Mesenchymal stem cell (in vitro differentiated cells and primary cell): ENCODE measurements at regions not wholly inside any gene's neighbourhood (a gene's known extent, or its start where the extent isn't known, plus 50 kb on each side); places are given as distances from the start of the nearest gene placed in this dataset.

Source experiments
- DNase-seq: peaks from one replicate; pipeline ENCODE4 v3.0.0-alpha.2; 2013
- H2AFZ ChIP-seq: one replicate; pipeline ENCODE4 v1.6.1; 2013; ENCODE audit warnings: low read depth, mild to moderate bottlenecking, control low read depth, inconsistent platforms, low read length, moderate library complexity
- H2AK5ac ChIP-seq: 2 replicates; pipeline ENCODE4 v1.6.1; 2013; ENCODE audit warnings: low read length, moderate library complexity, mild to moderate bottlenecking, inconsistent platforms; ENCODE audit not compliant: severe bottlenecking
- H2BK120ac ChIP-seq: one replicate; pipeline ENCODE4 v1.6.1; 2013; ENCODE audit warnings: low read depth, mild to moderate bottlenecking, inconsistent platforms, low read length, moderate library complexity
- H2BK12ac ChIP-seq, 2 experiments: one replicate each; pipeline ENCODE4 v1.6.1; 2013; ENCODE audit warnings: inconsistent platforms in 2 of 2, low read length in 2 of 2, mild to moderate bottlenecking in 2 of 2, moderate library complexity in 2 of 2, control low read depth in 1 of 2
- H2BK15ac ChIP-seq: one replicate; pipeline ENCODE4 v1.6.1; 2013; ENCODE audit warnings: mild to moderate bottlenecking, low read depth, inconsistent platforms; ENCODE audit not compliant: poor library complexity, severe bottlenecking
- H2BK5ac ChIP-seq: 2 replicates; pipeline ENCODE4 v1.6.1; 2013; ENCODE audit warnings: low read depth, mild to moderate bottlenecking, low read length, control low read depth, inconsistent platforms; ENCODE audit not compliant: poor library complexity, severe bottlenecking
- H3K14ac ChIP-seq, 2 experiments: one replicate each; pipeline ENCODE4 v1.6.1; 2013; ENCODE audit warnings: inconsistent platforms in 2 of 2, low read length in 2 of 2, control low read depth in 1 of 2, mild to moderate bottlenecking in 1 of 2, moderate library complexity in 1 of 2
- H3K18ac ChIP-seq, 2 experiments: one replicate each; pipeline ENCODE4 v1.6.1; 2013; ENCODE audit warnings: inconsistent platforms in 2 of 2, low read length in 2 of 2, control low read depth in 1 of 2, low read depth in 1 of 2, mild to moderate bottlenecking in 1 of 2
- H3K23ac ChIP-seq, 2 experiments: one replicate each; pipeline ENCODE4 v1.6.1; 2013; ENCODE audit warnings: inconsistent platforms in 2 of 2, low read length in 2 of 2, mild to moderate bottlenecking in 2 of 2, moderate library complexity in 2 of 2, control low read depth in 1 of 2
- H3K27ac ChIP-seq: 2 replicates; pipeline ENCODE4 v1.5.1; 2013; ENCODE audit warnings: mild to moderate bottlenecking, moderate library complexity, low read length, control low read depth, inconsistent platforms; ENCODE audit not compliant: poor library complexity, severe bottlenecking
- H3K27me3 ChIP-seq, 2 experiments: 2 replicates each; pipeline versions ENCODE4 v1.6.1 to v1.7.0; 2013; ENCODE audit warnings: low read length in 2 of 2, mild to moderate bottlenecking in 2 of 2, moderate library complexity in 2 of 2, control low read depth in 1 of 2, inconsistent platforms in 1 of 2; ENCODE audit not compliant: control insufficient read depth in 1 of 2, insufficient read depth in 1 of 2
- H3K36me3 ChIP-seq, 2 experiments: 2 replicates each; pipeline versions ENCODE4 v1.6.1 to v1.7.0; 2013; ENCODE audit warnings: low read length in 2 of 2, control low read depth in 1 of 2, inconsistent platforms in 1 of 2, low read depth in 1 of 2, mild to moderate bottlenecking in 1 of 2; ENCODE audit not compliant: insufficient read depth in 2 of 2, control insufficient read depth in 1 of 2
- H3K4ac ChIP-seq, 2 experiments: one replicate each; pipeline ENCODE4 v1.6.1; 2013; ENCODE audit warnings: inconsistent platforms in 2 of 2, low read length in 2 of 2, mild to moderate bottlenecking in 2 of 2, moderate library complexity in 2 of 2, control low read depth in 1 of 2, low read depth in 1 of 2
- H3K4me1 ChIP-seq: 2 replicates; pipeline ENCODE4 v1.6.1; 2013; ENCODE audit warnings: low read depth, low read length, control low read depth; ENCODE audit not compliant: control insufficient read depth, insufficient read depth
- H3K4me2 ChIP-seq: 2 replicates; pipeline ENCODE4 v1.6.1; 2013; ENCODE audit warnings: low read length, mild to moderate bottlenecking, inconsistent platforms; ENCODE audit not compliant: poor library complexity, severe bottlenecking
- H3K4me3 ChIP-seq, 2 experiments: 2 replicates each; pipeline versions ENCODE4 v1.5.1 to v1.7.0; 2013; ENCODE audit warnings: low read length in 2 of 2, mild to moderate bottlenecking in 2 of 2, control low read depth in 1 of 2, low read depth in 1 of 2; ENCODE audit not compliant: insufficient read depth in 1 of 2
- H3K79me1 ChIP-seq: replicated peaks from 2 replicates; pipeline ENCODE4 v1.6.1; 2013; ENCODE audit warnings: mild to moderate bottlenecking, control low read depth, low read length, inconsistent platforms; ENCODE audit not compliant: poor library complexity, severe bottlenecking
- H3K9ac ChIP-seq: 2 replicates; pipeline ENCODE4 v1.7.0; 2013; ENCODE audit warnings: mild to moderate bottlenecking, low read length, moderate library complexity
- H3K9me3 ChIP-seq: 2 replicates; pipeline ENCODE4 v1.7.0; 2013; ENCODE audit warnings: mild to moderate bottlenecking, low read length; ENCODE audit not compliant: control insufficient read depth
- H4K8ac ChIP-seq: one replicate; pipeline ENCODE4 v1.6.1; 2013; ENCODE audit warnings: inconsistent platforms, mild to moderate bottlenecking, low read length, moderate library complexity
- H4K91ac ChIP-seq: one replicate; pipeline ENCODE4 v1.6.1; 2013; ENCODE audit warnings: mild to moderate bottlenecking, low read length, inconsistent platforms
- WGBS: methylation state at CpG from one replicate; pipeline ENCODE4 v1.1.7; 2013; ENCODE audit warnings: mixed read lengths; 5-methylcytosine and 5-hydroxymethylcytosine counted together

GRCh38 chr1:29823561-29823960 is 587.2 kb downstream of the PTPRU start:
- Histone ChIP-seq H3K27ac (no peak overlapping the region), H3K4me3 (no peak overlapping the region), H2BK5ac (no peak overlapping the region), H3K4me1 (no peaks in the 10 kb centered on the region), H2BK12ac (no peak overlapping the region), H3K23ac (no peak overlapping the region), H3K9ac (no peak overlapping the region), H2AK5ac (no peak overlapping the region), H3K18ac (no peak overlapping the region), H4K91ac (no peak overlapping the region), H3K4ac (no peak overlapping the region), H3K27me3 (peaks cover 13 to 59% of the 10 kb centered on the region in 2 experiments), H4K8ac (no peak overlapping the region), H3K79me1 (no peaks in the 10 kb centered on the region), H3K36me3 (no peaks in the 10 kb centered on the region), H2BK120ac (no peak overlapping the region), H3K14ac (no peak overlapping the region), H3K9me3 (no peaks in the 10 kb centered on the region), H2BK15ac (no peak overlapping the region), H3K4me2 (no peak overlapping the region), H2AFZ (no peak overlapping the region)
- WGBS = 80% methylated on average over 3 of the region's 4 CpGs
- no peak for DNase-seq

- Histone ChIP-seq H3K18ac (no peak overlapping the region), H3K9ac (no peak overlapping the region), H3K4me2 (no peak overlapping the region), H4K8ac (no peak overlapping the region), H3K79me1 (no peaks in the 10 kb centered on the region), H3K27ac (no peak overlapping the region), H3K14ac (no peak overlapping the region), H2BK12ac (no peak overlapping the region), H3K27me3 (peaks cover 13 to 46% of the 10 kb centered on the region in 2 experiments), H2AFZ (no peak overlapping the region), H3K23ac (no peak overlapping the region), H3K4me3 (no peak overlapping the region), H2AK5ac (no peak overlapping the region), H3K4me1 (no peaks in the 10 kb centered on the region), H3K9me3 (no peaks in the 10 kb centered on the region), H2BK120ac (no peak overlapping the region), H3K4ac (no peak overlapping the region), H2BK15ac (no peak overlapping the region), H2BK5ac (no peak overlapping the region), H4K91ac (no peak overlapping the region), H3K36me3 (no peaks in the 10 kb centered on the region)
- WGBS = 76% methylated on average over 1 of the region's 1 CpG
- DNase-seq = no peak
Measured at GRCh38 chr1:29821605-29822004, 585.3 kb downstream of the PTPRU start.

GRCh38 chr1:29820401-29820800 is 584.1 kb downstream of the PTPRU start:
- DNase-seq = no peak
- no peak overlapping the region for H3K4ac ChIP-seq
- no peak overlapping the region for H3K18ac ChIP-seq
- no peak overlapping the region for H4K91ac ChIP-seq
- no peak overlapping the region for H2BK15ac ChIP-seq
- no peaks in the 10 kb centered on the region for H3K36me3 ChIP-seq
- no peak overlapping the region for H2BK12ac ChIP-seq
- H3K27me3 ChIP-seq = peaks cover 13 to 44% of the 10 kb centered on the region in 2 experiments
- H3K4me3 ChIP-seq = no peak overlapping the region
- no peak overlapping the region for H3K23ac ChIP-seq
- H2BK5ac ChIP-seq = no peak overlapping the region
- 51% methylated on average over 2 of the region's 2 CpGs for WGBS
- no peaks in the 10 kb centered on the region for H3K9me3 ChIP-seq
- no peak overlapping the region for H2BK120ac ChIP-seq
- no peak overlapping the region for H2AFZ ChIP-seq
- H3K14ac ChIP-seq = no peak overlapping the region
- H2AK5ac ChIP-seq = no peak overlapping the region
- H3K4me2 ChIP-seq = no peak overlapping the region
- H3K9ac ChIP-seq = no peak overlapping the region
- no peaks in the 10 kb centered on the region for H3K4me1 ChIP-seq
- H3K79me1 ChIP-seq = no peaks in the 10 kb centered on the region
- H4K8ac ChIP-seq = no peak overlapping the region
- H3K27ac ChIP-seq = no peak overlapping the region

GRCh38 chr1:29812408-29813135 is 576.2 kb downstream of the PTPRU start:
- peaks cover 2% of the 10 kb centered on the region for H3K4me1 ChIP-seq
- H2BK5ac ChIP-seq = no peak overlapping the region
- H3K4me3 ChIP-seq = no peak overlapping the region
- H2BK15ac ChIP-seq = no peak overlapping the region
- no peaks in the 10 kb centered on the region for H3K79me1 ChIP-seq
- H2AFZ ChIP-seq = no peak overlapping the region
- H3K23ac ChIP-seq = no peak overlapping the region
- no peak overlapping the region for H2AK5ac ChIP-seq
- no peak overlapping the region for H3K27ac ChIP-seq
- H3K9me3 ChIP-seq = no peaks in the 10 kb centered on the region
- no peak overlapping the region for H2BK120ac ChIP-seq
- H3K18ac ChIP-seq = no peak overlapping the region
- H3K36me3 ChIP-seq = no peaks in the 10 kb centered on the region
- H3K4ac ChIP-seq = no peak overlapping the region
- H4K91ac ChIP-seq = no peak overlapping the region
- WGBS = 84% methylated on average over 8 of the region's 10 CpGs
- H4K8ac ChIP-seq = no peak overlapping the region
- H2BK12ac ChIP-seq = no peak overlapping the region
- no peak for DNase-seq
- H3K4me2 ChIP-seq = no peak overlapping the region
- no peak overlapping the region for H3K9ac ChIP-seq
- H3K14ac ChIP-seq = no peak overlapping the region
- peaks cover 8 to 13% of the 10 kb centered on the region in 2 experiments for H3K27me3 ChIP-seq
